ENCODE measurements at regions not wholly inside any gene's neighbourhood (a gene's known extent, or its start where the extent isn't known, plus 50 kb on each side); places are given as distances from the start of the nearest gene placed in this dataset.

- no peaks in the 10 kb centered on the region for H3K27me3 ChIP-seq (ENCODE audit: low read length)
These were observed 1107.3 kb upstream of the EEF2KMT start for GRCh38 chr16:6204945-6205344.

GRCh38 chr16:6200861-6201260 lies 1103.3 kb upstream of the EEF2KMT start:
- Histone ChIP-seq H3K36me3 (ENCODE audit: low read length) (no peaks in the 10 kb centered on the region), H3F3A (ENCODE audit: insufficient read depth) (no peaks in the 10 kb centered on the region), H3K79me2 (ENCODE audit: insufficient read depth, low read length) (no peaks in the 10 kb centered on the region), H3K9ac (ENCODE audit: low read length) (no peak overlapping the region), H3K27ac (ENCODE audit: low read depth, low read length) (no peak overlapping the region), H3K27me3 (ENCODE audit: low read length) (no peaks in the 10 kb centered on the region), H2AFZ (ENCODE audit: low read depth, low read length, severe bottlenecking) (no peak overlapping the region), H3K9me2 (replicated peaks; ENCODE audit: insufficient read depth, low read length) (no peaks in the 10 kb centered on the region), H3K4me3 (ENCODE audit: insufficient read depth, low read length, poor library complexity, severe bottlenecking) (no peak overlapping the region), H3K4me2 (ENCODE audit: low read depth, low read length, poor library complexity, severe bottlenecking) (no peak overlapping the region), H4K20me1 (ENCODE audit: low read depth, low read length) (no peaks in the 10 kb centered on the region), H3K9me3 (ENCODE audit: insufficient read depth, low read length) (no peaks in the 10 kb centered on the region)
- TF ChIP-seq EZH2phosphoT487 (conservative IDR thresholded peaks at IDR 0.05; ENCODE audit: low read length): no peak
- no peak for TF ChIP-seq CTCF (IDR thresholded peaks at IDR 0.05; ENCODE audit: insufficient read depth, low read length, poor library complexity, severe bottlenecking)

More at GRCh38 chr16:6204945-6205344, 1107.3 kb upstream of the EEF2KMT start:
- Histone ChIP-seq H3F3A (ENCODE audit: insufficient read depth) (no peaks in the 10 kb centered on the region), H3K36me3 (ENCODE audit: low read length) (no peaks in the 10 kb centered on the region), H3K9ac (ENCODE audit: low read length) (no peak overlapping the region), H3K79me2 (ENCODE audit: insufficient read depth, low read length) (no peaks in the 10 kb centered on the region), H3K9me3 (ENCODE audit: insufficient read depth, low read length) (no peaks in the 10 kb centered on the region), H2AFZ (ENCODE audit: low read depth, low read length, severe bottlenecking) (no peak overlapping the region), H3K4me2 (ENCODE audit: low read depth, low read length, poor library complexity, severe bottlenecking) (no peak overlapping the region), H4K20me1 (ENCODE audit: low read depth, low read length) (no peaks in the 10 kb centered on the region), H3K27ac (ENCODE audit: low read depth, low read length) (no peak overlapping the region), H3K9me2 (replicated peaks; ENCODE audit: insufficient read depth, low read length) (no peaks in the 10 kb centered on the region), H3K4me3 (ENCODE audit: insufficient read depth, low read length, poor library complexity, severe bottlenecking) (no peak overlapping the region)
- TF ChIP-seq EZH2phosphoT487 (conservative IDR thresholded peaks at IDR 0.05; ENCODE audit: low read length): no peak
- no peak for TF ChIP-seq CTCF (IDR thresholded peaks at IDR 0.05; ENCODE audit: insufficient read depth, low read length, poor library complexity, severe bottlenecking)

- Histone ChIP-seq H3K36me3 (ENCODE audit: low read length) (no peaks in the 10 kb centered on the region), H2AFZ (ENCODE audit: low read depth, low read length, severe bottlenecking) (no peak overlapping the region), H3K9ac (ENCODE audit: low read length) (no peak overlapping the region), H3K79me2 (ENCODE audit: insufficient read depth, low read length) (no peaks in the 10 kb centered on the region), H3F3A (ENCODE audit: insufficient read depth) (no peaks in the 10 kb centered on the region), H3K27ac (ENCODE audit: low read depth, low read length) (no peak overlapping the region), H3K9me2 (replicated peaks; ENCODE audit: insufficient read depth, low read length) (no peaks in the 10 kb centered on the region), H3K9me3 (ENCODE audit: insufficient read depth, low read length) (no peaks in the 10 kb centered on the region), H3K4me2 (ENCODE audit: low read depth, low read length, poor library complexity, severe bottlenecking) (no peak overlapping the region), H3K4me3 (ENCODE audit: insufficient read depth, low read length, poor library complexity, severe bottlenecking) (no peak overlapping the region), H4K20me1 (ENCODE audit: low read depth, low read length) (no peaks in the 10 kb centered on the region), H3K27me3 (ENCODE audit: low read length) (no peaks in the 10 kb centered on the region)
- no peak for TF ChIP-seq EZH2phosphoT487 (conservative IDR thresholded peaks at IDR 0.05; ENCODE audit: low read length)
- no peak for TF ChIP-seq CTCF (IDR thresholded peaks at IDR 0.05; ENCODE audit: insufficient read depth, low read length, poor library complexity, severe bottlenecking)
These were observed 1102.7 kb upstream of the EEF2KMT start for GRCh38 chr16:6200271-6200670.

Data from SU-DHL-6 (cell line).